Fibroblast of pulmonary artery (primary cell): ENCODE measurements at regions not wholly inside any gene's neighbourhood (a gene's known extent, or its start where the extent isn't known, plus 50 kb on each side); places are given as distances from the start of the nearest gene placed in this dataset.
A peak's percentile ranks its signal among the peaks of the same experiment; 100 is the strongest.

Experiments used
- DNase-seq: peaks from one replicate; pipeline ENCODE4 v3.0.0-alpha.2; 2010; ENCODE audit warnings: low read depth
- H3K4me3 ChIP-seq: replicated peaks from 2 replicates; pipeline ENCODE4 v1.5.1; 2011; ENCODE audit warnings: low read depth, mild to moderate bottlenecking, control low read depth, low read length, moderate library complexity
- TF ChIP-seq, protein P1 (sequence below): IDR thresholded peaks from 2 replicates; pipeline ENCODE4 v1.5.1; 2011; ENCODE audit warnings: mild to moderate bottlenecking, control low read depth, low read length, inconsistent platforms; ENCODE audit errors: missing control alignments

DNA sequence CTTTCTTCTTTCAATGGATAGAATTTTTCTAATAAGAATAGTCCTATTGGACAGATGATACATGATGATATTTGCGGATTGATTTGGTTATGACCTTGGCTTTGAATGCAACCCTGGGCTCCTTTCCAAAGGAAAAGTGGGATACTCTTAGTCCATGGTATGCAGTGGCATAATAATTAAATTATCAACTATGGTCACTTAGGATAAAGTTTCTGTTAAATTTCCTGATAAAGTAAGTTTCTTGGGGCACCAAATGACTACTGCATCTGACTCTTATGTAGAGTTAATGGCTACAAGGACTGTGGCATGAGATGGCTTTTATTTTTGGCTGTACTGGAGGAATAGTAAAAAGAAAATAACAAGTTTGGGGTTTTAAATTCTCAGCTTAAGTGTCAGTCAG lies 126.7 kb downstream of the QPCT start:
- H3K4me3 ChIP-seq = no peak overlapping the region
- DNase-seq = no peak
- TF ChIP-seq, protein P1, sequence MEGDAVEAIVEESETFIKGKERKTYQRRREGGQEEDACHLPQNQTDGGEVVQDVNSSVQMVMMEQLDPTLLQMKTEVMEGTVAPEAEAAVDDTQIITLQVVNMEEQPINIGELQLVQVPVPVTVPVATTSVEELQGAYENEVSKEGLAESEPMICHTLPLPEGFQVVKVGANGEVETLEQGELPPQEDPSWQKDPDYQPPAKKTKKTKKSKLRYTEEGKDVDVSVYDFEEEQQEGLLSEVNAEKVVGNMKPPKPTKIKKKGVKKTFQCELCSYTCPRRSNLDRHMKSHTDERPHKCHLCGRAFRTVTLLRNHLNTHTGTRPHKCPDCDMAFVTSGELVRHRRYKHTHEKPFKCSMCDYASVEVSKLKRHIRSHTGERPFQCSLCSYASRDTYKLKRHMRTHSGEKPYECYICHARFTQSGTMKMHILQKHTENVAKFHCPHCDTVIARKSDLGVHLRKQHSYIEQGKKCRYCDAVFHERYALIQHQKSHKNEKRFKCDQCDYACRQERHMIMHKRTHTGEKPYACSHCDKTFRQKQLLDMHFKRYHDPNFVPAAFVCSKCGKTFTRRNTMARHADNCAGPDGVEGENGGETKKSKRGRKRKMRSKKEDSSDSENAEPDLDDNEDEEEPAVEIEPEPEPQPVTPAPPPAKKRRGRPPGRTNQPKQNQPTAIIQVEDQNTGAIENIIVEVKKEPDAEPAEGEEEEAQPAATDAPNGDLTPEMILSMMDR = no peak

DNA sequence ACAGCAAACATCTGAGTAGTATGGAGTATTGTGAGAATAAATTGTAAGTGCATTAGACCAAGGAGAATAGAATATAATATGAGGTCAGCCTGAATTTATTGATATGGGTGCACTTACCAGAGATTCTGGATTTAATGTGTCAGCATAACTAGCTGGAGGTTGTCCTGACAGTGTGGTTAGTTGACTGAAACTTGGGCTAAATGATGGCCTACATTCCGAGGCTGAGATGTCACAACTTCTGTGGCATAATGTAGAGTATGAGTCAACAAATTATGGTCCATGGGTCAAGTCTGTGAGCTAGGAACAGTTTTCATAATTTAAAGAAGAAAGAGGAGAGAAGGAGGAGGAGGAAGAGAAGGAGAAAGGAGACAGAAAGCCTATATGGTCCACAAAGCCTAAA lies 127.6 kb downstream of the QPCT start:
- DNase-seq = peak; percentile 72
- H3K4me3 ChIP-seq = no peak overlapping the region
- TF ChIP-seq, protein P1 = no peak

DNA sequence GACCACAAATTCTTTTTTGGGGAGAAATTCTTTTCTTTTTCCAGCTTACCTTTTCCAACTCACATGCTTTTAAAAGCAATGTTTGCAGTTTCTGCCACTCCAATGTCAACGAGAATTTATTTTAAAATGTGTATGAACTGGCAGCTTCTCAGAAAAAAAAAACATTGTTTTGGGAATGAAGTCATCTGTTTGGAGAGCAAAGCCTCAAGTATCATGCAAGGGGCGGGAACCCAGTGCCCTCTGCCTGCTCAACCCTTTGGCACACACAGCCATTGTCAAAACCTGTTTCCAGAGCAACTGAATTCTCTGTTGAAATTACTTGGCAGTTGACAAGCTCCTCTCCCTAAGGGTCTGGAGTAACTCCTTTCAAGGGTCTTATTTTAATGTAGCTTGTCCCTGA lies 128.5 kb downstream of the QPCT start:
- peak; percentile 77 for DNase-seq
- H3K4me3 ChIP-seq = no peak overlapping the region
- TF ChIP-seq, protein P1 = no peak

DNA sequence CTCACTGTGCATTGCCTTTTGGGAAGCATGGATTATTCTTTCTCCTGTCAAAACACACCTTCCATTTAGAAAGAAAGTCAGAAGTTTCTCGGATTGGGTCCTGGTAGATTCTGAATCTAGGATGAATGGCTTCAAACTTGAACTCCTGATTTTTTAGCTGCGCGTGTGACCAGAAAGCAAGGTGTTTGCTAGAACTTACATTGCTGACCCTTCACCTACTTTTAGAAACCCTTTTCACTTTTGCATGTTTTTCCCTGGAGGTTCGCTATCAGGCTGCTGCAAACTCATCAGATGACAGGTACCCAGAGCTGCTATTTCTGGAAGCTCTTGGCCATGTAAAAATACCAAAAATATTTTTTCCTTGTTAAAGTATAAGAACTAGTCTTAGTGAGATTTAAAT lies 132.0 kb downstream of the QPCT start:
- TF ChIP-seq, protein P1 = no peak
- H3K4me3 ChIP-seq = no peak overlapping the region
- DNase-seq = no peak

DNA sequence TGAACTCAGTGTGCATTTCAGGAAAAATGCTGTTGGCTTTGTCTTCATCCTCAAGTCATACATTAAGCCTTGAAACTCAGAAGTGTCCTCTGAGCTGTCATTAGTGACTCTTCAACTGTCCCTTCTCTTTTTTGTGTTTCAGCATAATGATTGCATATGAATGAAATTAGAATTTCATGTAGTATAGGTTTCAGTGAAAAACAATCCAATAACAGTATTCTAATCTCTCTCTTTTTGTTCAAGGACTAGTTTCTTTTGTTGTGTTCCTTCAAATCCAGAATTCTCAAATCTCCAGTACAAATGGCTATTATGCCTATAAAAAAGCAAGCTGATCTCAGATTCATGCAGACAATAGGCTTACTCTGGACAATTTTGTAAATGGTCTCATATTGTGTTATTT lies 133.5 kb downstream of the QPCT start:
- TF ChIP-seq, protein P1 = no peak
- no peak for DNase-seq
- H3K4me3 ChIP-seq = no peak overlapping the region

DNA sequence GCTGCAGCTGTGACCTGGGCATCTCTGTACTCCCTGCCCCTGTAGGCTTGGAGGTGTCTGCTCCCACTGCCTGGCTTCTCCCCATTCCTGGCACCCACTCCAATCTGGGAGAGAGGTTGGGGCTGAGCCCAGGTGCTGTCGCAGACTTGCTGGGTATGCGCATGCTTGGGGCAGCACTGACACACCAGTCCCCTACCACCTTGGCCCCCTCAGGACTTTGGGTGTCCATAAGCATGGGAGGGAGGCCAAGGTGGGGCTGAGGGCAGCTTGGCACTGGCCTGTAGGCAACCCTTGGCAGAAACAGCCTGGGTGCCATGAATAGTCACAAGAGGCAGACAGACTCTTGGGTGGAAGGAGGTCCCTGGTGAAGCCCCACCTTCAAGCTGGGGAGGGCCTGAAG lies 136.8 kb downstream of the QPCT start:
- no peak for DNase-seq
- H3K4me3 ChIP-seq = no peak overlapping the region
- TF ChIP-seq, protein P1 = no peak

DNA sequence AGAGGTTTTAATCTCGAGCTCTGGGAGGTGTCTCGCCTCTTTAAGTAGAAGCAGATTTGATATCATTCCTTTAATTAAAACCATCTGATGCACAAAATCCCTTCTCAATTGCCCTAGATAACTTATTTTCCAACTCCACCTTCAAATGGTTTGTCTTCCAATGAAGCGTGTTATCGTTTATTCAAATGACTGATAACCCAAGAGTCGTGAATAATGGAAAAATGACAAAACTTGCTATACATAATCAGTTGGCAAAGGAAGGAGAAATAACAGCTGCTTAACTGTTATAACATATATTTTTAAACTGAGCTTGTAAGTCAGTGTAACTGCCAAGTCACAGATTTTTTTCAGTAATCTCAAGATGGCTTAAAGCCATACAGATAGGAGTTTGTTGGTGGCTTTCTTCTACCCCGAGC lies 144.6 kb downstream of the QPCT start:
- H3K4me3 ChIP-seq = no peak overlapping the region
- TF ChIP-seq, protein P1 = no peak
- DNase-seq = no peak
